GM21515 (cell line): ENCODE measurements at regions not wholly inside any gene's neighbourhood (a gene's known extent, or its start where the extent isn't known, plus 50 kb on each side); places are given as distances from the start of the nearest gene placed in this dataset.

Experiments
- ATAC-seq: cut with Tn5 transposase; IDR thresholded peaks from one replicate; pipeline ENCODE4 v1.9.1; 2021; ENCODE audit not compliant: unreplicated experiment

GRCh38 chr13:105346141-105346775 is 1189.2 kb downstream of the EFNB2 start:
- ATAC-seq = no peak

DNA sequence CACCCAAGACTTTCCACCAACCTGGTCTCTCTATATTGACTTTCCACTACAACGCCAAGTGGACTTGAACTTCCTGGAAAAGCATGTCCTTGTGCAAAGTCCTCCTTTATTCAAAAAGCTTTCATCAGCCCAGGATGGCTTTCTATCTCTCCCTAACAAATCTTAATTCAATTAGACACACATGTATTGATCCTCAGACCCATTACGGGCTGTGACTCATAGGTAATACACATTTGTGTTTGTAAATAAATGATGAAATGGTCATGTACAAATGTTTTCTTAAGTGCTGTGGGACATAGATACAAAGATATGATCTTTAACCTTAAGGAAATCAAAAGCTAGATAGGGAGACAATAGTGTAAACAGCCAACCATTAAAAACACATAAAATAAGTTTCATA is 1189.7 kb downstream of the EFNB2 start:
- no peak for ATAC-seq

DNA sequence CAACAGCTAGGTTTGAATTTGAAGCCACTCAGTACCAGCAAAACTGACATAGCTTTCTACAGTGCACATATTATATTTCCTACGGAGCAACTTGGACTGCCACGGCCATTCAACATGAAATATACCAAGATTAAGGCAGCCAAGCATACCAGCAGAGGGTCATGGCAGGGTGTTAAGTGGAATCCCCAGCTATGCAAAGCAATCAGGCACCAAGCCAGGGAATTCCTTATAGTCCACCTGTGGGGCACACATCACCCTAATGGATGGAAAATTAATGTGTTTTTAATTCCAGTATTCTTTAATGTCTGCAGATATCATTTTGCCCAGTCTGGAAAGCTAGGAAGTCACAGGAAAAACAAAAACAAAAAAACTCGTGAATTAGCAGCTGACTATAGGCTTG is 1190.3 kb downstream of the EFNB2 start:
- ATAC-seq = no peak

DNA sequence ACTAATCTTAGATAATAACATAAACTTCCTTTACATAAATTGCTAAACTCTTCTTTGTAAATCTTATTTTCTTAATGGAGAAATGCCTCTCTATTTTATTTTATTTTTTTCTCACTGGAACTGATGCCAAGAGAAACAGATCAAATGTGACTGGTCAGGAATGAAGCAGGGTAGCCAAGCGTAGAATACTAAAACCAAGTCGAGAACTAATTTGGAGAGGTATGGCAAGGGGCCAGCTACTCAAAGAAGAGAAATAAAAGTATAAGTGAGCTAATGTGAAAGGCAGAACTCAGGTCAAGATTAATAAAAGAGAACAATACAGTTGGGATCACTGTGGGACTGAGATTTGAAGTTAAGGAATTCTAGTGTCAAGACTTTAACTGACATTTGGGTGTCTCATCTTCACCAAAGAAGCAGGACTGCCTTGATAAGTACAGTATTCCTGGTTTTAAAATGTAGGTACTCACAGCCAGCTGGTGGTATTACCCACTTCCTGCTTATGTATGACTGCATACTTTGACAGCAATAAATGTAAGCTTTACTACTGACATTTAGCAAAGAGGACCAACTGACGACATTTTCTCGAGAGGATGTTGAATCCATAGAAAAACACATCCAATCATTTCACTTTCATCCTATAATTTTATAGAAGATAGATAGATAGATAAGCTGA is 1192.2 kb downstream of the EFNB2 start:
- no peak for ATAC-seq

GRCh38 chr13:105342281-105342820 is 1193.1 kb downstream of the EFNB2 start:
- no peak for ATAC-seq

DNA sequence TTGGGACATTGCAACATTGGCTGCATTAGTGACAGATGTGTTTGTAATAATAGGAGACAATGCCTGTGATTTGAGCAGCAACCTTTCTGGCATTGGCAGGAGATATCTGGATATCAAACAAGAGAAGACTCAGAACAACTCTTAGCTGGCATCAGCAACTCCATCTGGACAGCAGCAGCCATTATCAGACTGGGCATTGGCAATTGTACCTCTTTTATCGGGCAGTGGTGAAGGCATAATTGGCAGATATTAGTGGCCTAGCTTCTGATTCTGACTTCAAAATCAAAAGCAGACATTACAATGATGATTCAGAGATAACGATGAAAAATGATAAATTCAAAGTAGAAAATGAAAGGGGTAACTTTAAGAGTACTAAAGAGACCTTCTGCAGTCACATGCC is 1193.7 kb downstream of the EFNB2 start:
- ATAC-seq = no peak

- no peak for ATAC-seq
Observed at GRCh38 chr13:105341256-105341655, 1194.2 kb downstream of the EFNB2 start.

- no peak for ATAC-seq
Observed at GRCh38 chr13:105340061-105340606, 1195.3 kb downstream of the EFNB2 start.

GRCh38 chr13:105338773-105339172 is 1196.7 kb downstream of the EFNB2 start:
- no peak for ATAC-seq

GRCh38 chr13:105338006-105338405 is 1197.5 kb downstream of the EFNB2 start:
- ATAC-seq = no peak

DNA sequence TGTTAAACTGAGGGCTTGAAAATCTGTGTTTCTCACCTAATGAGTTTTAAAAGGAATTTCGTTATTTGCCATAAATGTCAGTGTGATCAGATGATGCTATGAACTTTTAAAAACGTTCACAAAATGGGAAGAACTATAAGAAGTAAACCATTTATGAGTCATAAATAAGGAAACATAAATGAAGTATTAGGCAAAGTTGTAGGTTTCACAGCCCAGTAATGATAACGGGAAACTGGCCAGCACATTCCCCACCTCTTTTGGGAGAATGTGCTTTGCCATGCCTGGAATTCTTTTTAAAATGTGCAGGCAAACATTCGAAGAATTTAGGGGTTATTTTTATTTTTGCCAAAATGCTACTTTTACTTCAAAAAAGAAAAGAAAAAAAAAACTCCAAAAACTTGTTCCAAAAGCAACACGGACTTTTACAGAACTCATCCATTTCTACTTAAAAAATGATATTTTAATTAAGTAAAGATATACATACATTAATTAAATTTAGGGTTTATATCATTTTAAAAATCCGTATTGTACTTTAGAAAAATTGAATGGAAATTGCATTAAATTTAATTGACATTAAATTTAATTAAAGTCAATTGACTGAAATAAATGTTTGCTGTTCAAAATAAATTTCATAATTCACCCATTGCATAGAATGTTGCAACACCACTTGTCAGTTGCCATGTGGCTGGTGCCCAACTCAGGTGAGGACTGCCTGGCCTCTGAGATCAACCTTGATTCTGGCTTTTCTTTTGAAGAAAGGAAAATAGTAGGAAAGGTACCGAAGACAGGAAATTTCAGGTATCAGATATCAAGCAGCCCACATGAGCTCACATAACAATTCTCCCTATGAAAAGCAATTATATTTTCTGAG is 1198.5 kb downstream of the EFNB2 start:
- no peak for ATAC-seq

DNA sequence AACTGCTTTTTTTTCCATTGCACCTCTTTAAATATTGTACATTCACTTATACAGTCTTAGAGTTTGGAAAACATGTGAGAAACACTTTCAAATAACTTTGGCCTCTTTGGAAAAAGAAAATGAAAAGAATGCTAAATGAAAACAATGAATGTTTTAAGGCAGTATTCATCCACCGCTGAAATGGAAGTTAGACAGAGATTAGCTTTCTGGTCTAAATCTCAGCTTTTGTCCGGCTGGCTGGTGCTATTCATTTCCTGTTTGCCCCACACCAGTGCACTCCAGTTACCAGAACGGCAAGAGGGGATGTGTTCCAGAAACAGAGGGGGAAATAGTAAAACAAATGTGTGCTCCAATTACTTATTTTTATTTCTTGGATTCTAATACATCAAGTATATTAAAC is 1201.3 kb downstream of the EFNB2 start:
- no peak for ATAC-seq

DNA sequence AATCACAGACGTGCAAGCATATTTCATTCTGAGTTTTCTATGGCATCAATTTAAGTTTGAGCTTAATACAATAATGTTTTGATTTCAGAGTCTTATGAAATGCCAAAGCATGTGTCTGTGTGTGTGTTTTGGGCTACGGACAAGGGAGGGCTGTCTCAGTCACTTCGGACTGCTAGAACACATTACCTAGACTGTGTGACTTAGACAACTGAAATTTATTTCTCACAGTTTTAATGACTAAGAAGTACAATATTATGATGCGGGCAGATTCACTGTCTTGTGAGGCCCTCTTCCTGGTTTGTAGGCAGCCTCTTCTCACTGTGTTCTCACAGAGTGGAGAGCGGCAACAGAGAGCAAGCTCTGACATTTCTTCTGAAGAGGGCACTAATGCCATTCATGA is 1202.0 kb downstream of the EFNB2 start:
- ATAC-seq = no peak

DNA sequence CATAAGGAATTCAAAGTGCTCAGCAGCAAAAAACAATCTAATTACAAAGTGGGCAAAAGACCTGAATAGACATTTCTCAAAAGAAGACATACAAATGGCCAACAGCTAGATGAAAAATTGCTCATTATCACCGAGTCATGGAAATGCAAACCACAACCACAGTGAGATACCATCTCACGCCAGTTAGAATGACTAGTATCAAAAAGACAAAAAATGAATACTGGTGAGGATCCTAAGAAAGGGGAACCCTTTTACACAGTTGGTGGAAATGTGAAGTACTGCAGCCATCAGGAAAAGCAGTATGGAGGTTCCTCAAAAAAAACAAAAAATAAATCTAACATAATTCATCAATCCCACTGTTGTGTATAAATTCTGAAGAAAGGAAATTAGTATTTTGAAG is 1206.1 kb downstream of the EFNB2 start:
- no peak for ATAC-seq

- ATAC-seq = no peak
Observed at GRCh38 chr13:105328212-105328611, 1207.2 kb downstream of the EFNB2 start.

DNA sequence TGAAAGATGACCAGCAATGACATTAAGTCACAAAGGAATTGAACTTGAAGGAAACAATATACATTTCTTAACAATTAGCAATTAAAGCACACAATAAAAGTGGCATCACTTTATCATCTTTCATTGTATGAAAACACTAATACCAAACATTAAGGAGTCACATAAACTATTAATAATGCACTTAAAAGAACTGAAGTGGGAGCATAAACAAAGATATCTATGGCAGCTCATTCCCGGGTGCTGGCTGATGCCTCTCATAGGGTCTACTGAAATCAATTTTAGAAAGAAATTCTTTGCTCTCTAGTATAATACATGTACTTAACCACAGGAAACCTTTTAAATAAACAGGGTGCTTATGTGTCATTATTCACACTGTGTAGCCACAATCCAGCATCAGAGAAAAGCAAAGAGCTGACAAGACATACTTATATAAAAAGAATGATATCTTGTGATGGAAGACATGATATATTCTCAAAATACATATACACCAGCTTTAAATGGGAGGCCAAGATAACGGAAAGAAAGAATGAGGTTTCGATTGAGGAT is 1207.8 kb downstream of the EFNB2 start:
- ATAC-seq = no peak

DNA sequence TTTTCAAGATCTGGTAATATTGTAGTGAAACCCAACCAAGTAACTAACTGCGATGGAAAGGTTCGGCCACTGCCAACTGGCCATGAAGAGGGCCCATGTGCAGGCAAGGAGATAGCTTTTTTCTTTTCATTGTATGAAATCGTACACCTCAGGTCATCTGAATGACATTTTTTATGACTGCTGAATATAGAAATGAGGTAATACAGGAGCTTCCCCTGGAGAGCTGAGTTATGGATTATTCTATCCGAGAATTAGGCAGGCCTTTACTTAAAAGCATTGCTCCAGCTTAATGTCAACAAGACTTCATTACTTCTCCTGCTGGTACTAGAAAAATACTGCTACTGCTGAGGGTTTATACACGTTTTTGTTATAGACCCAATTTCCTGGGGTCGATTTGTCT is 1215.6 kb downstream of the EFNB2 start:
- ATAC-seq = no peak

DNA sequence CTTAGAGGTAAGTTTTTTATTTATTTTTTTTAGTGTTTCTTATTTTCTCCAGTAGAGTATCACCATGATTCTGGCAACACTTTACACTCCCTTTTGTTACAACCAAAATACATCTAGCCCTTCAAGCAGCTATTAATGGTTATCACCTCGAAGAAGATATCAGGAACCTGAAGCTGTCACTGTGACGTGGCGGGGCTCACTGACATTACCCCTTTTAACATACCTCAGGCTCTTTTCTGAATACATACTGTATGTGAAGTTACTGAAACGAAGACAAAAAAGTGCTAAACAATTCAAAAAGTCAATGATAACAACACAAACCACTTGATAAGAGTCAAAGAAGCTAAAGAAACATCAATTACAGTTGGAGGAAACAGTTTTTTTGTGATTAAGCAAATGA is 1218.7 kb downstream of the EFNB2 start:
- ATAC-seq = no peak

GRCh38 chr13:105312906-105313305 is 1222.6 kb downstream of the EFNB2 start:
- no peak for ATAC-seq

GRCh38 chr13:105311094-105311493 is 1224.4 kb downstream of the EFNB2 start:
- no peak for ATAC-seq

- no peak for ATAC-seq
Observed at GRCh38 chr13:105307776-105308175, 1227.7 kb downstream of the EFNB2 start.
